HG03025 (cell line): ENCODE measurements at regions not wholly inside any gene's neighbourhood (a gene's known extent, or its start where the extent isn't known, plus 50 kb on each side); places are given as distances from the start of the nearest gene placed in this dataset.

Experiments used
- ATAC-seq: cut with Tn5 transposase; IDR thresholded peaks from one replicate; pipeline ENCODE4 v1.9.1; 2021; ENCODE audit warnings: mild to moderate bottlenecking, moderate library complexity; ENCODE audit not compliant: unreplicated experiment, low FRiP score

DNA sequence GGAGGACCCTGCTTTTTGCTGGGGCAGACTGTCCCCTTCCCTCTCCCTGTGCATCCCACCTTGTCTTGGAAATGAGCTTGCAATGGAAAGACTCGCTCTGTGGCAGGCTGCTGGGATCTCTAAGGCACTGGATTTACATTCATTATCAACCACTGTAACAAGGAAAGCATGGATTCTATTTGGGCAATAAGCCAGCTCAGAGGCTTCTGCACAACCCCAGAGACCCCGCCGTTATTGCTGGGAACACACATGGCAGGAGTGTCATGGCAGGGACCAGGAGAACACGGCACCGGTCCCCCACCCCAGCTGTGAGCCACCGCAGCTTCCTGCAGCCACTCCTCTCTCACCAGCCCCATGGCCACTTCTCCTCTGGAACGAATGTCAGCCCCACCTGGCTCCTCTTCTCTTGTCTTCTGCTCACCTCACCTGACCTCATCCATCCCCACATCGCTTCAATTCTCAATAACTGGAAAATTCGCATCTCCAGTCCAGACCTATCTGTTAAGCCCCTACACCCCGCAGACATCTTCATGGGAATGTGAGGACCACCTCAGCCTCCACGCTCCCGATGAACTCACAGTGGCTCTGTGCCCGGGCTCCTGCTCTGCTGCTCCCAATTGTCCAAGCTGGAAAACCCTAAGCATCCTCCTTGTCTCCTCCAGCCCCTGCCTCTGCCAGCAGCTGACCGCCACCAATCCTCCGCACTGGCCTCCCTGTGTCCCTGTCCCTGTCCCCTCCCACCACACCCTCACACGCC lies 181.5 kb downstream of the USP12 start:
- ATAC-seq = no peak

DNA sequence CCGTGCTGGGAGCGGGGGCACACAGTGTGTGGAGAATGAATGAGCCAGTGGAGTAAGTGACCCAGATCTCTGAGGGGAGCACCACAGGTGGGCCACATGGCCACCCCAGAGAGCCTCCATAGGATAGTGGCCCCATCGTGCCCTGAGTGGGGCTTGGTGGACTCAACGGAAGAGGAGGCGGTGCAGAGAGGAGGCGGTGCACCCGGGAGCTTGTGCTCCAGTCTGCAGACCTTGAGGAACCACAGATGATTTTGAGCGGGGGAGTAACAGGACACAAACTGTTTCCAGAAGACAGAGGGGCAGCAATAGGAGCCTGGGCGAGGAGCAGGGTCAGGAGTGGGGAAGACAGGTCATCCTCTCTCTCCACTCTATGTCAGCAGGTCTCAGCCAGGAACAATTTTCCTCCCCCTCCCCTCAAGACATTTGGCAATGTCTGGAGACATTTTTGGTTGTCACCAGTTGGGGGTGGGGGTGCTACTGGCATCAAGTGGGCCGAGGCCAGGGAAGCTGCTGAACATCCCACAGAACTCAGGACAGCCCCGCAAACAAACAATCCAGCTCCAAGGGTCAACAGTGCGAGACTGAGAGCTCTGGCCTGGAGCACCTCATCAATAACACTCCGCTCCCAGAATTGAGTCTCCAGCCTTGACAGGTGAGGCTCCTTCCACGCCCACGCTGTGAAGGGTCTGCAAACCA lies 182.2 kb downstream of the USP12 start:
- no peak for ATAC-seq

DNA sequence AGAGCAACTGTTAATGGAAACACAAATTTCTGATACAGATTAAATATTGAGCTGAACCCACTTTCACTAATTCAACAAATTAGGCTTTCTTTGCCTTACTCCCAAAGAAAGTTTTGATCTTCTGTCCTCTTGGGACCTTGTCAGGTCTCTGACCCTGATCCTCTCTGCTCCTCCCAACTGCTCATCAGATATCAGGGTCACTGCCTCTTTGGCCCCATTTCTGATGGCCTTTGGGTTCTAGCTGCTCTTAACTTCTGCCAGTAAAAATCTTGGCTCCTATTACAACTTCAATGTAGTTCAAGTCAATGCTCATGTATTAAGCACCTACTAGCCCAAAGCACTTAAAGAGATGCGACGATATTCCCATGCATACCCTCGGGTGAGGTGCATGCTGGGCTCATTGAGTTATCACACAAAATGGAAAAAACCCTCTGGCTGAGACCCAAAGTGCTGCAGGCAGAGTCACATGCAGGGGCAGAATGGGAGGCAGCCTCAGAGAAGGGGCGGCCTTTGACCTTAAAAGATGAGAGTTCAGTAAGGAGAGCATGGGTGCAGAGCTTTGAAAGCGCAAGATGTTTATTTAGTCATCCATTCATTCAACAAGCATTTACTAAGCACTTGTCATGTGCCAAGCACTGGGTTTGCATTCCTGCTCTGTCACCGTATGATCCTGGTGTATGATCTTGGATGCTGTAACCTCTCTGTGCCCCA lies 183.4 kb downstream of the USP12 start:
- no peak for ATAC-seq

DNA sequence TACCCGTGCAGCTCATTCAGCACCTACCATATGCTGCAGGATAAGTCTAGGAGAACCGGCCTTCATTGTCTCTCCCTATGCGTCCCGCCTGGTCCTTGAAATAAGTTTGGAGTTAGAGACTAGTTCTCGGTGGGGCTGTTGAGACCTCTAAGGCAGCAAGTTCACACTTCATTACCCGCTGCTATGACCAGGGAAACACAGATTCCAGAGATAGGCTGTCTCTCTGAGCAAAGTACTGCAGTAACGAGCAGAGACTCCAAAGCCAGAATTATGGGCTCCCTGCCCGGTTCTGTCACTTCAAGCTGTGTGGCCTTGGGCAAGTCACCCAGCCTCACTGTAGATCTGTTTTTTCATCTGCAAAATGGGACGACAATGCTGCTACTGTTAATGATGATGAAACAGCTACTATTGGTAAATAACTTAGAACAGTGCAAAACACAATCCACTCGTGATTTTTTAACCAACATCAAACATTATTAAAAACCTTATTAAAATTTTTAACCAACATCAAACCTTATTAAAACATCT lies 184.1 kb downstream of the USP12 start:
- ATAC-seq = no peak

DNA sequence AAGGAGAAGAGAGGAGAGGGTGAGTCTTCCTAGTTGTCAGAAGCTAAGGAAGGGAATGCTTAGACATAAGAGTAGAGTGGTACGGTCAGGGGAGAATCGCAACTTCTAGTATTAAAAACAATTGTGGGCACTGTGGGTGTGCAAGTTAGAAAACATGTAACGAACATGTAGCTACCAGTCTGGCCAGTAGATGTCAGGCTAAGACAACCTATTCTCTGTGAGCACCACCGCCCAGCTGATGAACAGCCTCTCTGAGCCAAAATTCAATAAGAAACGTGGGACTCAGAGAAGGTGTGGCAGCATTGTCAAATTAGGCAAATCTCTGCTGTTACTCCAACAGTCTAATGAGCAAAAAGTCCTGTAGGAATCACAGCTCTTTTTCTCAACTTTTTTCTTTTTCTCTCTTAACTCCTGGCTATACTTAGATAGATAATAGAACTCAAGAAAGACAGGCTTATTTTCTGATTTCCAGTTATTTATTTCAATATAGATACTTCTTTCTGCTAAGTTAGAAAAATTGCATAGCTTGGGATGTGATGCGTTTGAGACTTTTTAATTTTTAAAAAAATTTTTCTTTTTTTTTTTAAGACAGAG lies 186.2 kb downstream of the USP12 start:
- ATAC-seq = no peak

DNA sequence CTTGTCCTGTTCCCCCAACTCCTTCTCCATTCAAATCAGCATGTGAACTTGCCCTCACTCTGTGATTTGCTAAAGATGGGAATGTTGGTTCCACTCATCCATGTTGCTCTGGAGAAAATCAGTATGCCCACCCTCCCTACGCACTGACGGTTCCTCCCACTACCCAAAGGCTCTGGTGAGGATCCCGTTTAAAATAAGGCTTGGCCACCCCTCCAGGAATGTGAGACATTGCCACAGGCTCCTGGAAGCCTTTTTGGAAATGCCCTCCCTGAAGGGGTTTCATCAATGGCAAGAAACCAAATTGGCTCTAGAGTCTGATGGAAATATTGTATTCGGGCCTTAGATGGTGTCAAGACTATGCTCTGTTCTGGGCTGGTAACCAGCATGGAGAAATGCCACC lies 187.3 kb downstream of the USP12 start:
- no peak for ATAC-seq

DNA sequence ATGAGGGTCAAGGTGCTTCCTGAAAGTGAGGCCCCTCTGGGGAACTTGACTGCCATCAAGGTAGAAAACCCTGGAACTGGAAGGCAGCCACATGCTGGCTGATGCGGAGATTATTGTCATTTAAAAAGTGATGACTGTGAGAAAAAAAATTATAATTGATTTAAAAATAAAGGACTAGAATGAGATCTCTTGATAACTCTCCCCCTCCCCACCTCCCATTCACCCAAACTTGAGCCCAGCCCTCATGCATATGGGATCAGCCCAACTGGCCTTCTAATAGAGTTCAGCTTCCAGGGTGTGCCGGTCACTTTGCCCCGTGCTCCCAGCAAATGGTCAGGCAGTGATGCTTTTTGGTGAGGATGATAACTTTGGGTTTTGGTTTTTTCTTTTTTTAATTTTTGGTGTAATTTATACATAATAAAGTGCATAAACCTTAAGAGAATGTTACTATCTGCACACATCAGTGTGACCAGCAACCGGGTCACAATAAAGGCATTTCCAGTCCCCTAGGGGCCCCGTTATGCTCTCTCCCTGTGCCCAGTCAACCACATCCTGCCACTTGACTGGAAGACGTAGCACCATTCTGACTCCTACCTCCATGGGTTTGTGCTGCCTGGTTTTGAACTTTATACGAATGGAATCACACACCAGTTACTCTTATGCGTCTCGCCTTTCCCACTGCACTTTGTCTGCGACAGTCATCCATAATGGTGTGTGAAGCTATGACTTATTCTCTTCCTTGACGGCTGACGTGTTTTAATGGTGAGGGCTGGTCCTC lies 187.9 kb downstream of the USP12 start:
- ATAC-seq = no peak

DNA sequence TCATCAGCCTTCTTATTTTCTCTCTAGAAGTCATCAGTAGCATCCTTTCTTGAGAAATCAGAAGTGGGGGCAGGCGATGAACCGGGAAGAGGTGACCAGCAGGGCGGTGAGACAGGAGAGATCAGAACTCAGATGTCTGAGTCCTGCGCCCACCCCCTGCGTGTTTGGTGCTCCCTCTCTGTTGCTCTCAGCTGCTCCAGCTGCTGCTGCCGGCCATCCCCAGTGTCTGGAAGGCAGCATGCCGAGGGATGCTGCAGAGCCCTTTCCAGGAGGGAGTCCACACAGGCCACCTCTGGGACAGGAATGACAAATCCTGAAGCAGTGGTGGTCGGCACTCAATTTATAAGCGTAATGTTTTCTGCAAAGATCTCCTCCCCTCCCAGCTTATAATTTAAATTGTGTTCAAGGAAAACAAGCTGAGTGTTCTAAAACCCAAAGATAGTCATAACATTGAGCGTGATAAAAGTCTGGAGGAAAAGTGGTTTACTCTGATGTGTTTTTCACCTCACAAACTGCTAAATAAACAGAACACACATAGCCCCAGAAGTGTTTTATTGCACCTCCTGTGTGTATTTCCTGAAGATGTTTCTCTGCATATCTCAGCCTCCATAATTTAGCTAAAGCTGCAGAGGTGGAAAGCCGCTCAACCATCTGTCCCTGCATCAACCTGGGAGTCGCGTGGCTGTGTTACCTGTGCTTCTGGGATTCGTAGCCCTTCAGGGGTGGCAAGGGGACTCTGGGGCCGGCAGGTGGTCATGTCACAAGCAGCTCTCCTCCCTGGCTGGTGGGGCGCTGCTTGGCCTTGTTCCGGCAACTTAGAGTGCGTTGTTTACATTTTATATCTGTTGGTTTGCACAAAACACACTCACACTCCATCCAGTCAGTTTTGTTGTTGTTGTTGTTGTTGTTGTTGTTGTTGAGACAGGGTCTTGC lies 191.2 kb downstream of the USP12 start:
- no peak for ATAC-seq

DNA sequence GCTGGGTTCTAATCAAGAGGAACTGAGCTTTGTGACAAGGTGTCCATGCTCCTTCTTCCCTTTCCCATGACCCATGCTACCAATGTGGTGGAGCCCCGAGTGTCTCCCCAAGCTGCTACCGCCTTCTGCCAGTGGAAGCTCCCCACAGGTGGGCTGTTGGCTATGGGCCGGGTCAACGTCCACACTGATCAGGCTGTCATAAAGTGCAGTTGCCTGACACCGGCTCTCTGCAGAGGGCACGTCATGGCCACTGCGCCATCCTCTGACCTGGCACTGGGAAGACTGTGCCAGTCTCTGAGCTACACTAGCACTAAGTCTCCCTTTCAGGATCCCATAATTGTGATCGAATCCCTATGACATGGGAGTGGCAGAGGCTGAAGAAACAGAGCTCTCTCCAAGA lies 192.3 kb downstream of the USP12 start:
- ATAC-seq = no peak

DNA sequence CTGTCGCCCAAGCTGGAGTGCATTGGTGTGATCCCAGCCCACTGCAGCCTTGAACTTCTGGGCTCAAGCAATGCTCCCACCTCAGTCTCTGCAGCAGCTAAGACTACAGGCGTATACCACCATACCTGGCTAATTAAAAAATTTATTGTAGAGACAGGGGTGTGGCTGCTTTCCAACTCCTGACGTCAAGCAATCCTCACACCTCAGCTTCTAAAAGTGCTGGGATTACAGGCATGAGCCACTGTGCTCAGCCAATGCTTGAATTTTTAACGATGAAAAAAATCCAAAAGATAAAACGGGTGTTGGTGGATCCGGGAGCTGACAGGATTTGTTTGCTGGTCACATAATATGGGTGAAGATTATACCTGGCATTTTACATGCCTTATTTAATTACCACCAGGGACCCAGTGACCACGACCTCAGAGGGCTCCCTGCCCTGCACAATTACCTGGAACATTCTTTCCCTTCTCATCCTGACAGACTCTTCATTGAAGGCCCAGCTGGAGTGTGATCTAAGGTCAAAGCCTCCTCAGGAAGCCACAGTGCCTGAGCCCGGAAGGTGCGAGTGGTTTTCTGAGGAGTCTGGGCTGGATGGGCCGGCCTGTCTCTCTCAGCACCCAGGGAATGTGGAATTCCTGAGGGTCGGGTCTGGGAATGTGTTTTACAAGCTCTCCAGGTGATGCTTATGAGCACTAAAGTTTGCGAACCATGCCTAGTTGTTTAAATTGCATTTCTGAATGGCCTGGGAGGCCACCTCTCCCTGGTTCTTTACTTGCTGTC lies 193.3 kb downstream of the USP12 start:
- ATAC-seq = no peak

DNA sequence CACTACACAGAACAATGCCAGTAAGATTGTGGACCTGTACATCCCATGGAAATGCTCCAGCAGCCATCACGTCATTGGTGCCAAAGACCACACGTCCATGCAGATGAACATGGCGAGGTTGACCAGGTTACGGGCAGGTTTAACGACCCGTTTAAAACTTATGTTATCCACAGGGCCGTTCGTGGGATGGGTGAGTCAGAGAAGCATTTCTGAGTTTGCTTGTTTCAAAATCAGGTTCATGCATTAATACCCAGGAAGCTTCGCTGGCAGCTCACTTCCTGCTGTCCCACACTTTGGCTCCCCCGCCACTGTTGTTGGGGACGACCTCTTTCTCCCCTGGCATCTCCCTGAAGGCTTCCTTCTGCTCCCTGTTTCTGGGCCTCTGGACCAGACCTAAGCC lies 194.1 kb downstream of the USP12 start:
- ATAC-seq = no peak

DNA sequence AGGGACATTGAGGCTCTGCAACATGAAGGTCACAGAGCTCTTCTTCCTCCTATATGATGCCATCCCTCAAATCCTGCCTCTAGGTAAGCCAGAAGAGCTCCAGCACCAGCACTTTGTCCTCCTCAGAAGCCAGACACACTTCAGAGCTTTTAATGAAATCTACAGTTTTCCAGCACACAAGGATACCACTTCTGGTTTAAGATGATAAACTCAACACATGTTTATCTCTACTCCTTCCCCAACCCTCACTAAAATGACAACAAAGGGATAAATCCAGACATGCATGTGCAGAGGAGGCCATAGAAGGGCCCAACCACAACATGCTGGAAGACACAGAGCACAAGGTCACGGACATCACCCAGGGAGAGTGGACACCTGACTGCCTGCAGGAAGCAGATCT lies 195.3 kb downstream of the USP12 start:
- ATAC-seq = no peak

DNA sequence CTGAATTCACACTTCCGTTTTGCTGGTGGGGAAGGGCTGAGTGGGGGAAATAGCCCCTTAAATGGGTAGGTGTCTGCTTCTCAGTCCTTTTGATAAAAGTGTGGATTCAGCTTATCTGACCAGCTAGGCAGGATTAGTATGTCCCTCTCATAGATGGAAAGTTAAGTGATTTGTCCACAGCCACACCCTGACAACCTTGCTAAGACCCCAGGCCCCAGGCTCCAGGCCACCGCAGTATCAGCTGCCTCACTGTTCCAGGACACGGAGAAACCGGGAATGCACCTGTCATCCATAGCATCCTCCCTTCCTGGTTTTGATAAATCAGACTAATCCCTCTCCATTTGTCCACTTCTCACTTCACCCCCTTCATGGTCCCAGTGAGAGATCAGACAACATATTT lies 197.7 kb downstream of the USP12 start:
- no peak for ATAC-seq

DNA sequence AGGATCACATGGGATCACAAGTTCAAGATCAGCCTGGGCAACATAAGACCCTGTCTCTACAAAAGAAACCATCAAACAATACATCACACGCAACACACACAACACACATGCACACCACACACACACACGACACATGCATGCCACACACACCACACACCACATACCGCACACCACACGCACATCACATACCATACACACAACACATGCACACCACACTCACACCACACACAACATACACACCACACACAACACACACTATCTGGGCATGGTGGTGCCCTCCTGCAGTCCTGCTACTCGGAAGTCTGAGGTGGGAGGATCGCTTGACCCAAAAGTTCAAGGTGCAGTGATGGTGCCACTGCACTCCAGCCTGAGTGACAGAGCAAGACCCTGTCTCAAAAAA lies 198.3 kb downstream of the USP12 start:
- ATAC-seq = no peak

DNA sequence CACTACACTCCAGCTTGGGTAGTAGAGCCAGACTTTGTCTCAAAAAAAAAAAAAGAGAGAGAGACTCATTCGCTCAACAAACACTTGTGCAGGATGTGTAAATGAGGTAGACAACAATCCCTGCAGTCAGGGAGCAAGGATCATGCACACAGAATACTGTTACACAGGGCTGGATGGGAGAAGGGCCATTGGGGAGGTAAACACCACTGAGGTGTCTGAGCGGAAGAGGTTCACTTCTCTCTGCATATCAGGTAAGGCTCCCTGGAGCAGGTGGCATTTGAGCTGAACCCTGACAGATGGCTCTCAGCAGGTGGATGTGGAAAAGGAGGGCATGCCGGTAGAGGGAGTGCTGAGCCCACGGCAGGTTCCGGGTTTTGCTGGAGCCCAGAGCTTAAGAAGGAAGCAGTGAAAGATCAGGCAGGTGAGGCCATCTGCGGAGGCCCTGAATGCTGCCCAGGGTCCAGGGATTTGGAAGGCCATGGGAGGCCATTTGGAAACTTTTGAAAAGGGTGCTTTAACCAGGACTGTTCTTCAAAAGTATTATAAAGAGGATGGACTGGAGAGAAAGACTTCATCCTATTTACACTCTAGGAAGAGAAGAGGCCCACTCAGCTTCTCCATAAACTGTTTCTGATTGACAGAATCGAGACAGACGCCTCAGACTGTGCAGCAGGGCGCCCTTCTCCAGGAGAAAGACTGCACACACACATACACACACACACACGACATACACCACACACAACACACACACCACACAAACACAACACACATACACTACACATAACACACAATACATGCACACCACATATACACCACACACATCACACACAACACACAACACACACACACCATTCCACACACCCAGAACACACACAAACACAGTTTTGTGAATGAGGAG lies 199.4 kb downstream of the USP12 start:
- no peak for ATAC-seq

DNA sequence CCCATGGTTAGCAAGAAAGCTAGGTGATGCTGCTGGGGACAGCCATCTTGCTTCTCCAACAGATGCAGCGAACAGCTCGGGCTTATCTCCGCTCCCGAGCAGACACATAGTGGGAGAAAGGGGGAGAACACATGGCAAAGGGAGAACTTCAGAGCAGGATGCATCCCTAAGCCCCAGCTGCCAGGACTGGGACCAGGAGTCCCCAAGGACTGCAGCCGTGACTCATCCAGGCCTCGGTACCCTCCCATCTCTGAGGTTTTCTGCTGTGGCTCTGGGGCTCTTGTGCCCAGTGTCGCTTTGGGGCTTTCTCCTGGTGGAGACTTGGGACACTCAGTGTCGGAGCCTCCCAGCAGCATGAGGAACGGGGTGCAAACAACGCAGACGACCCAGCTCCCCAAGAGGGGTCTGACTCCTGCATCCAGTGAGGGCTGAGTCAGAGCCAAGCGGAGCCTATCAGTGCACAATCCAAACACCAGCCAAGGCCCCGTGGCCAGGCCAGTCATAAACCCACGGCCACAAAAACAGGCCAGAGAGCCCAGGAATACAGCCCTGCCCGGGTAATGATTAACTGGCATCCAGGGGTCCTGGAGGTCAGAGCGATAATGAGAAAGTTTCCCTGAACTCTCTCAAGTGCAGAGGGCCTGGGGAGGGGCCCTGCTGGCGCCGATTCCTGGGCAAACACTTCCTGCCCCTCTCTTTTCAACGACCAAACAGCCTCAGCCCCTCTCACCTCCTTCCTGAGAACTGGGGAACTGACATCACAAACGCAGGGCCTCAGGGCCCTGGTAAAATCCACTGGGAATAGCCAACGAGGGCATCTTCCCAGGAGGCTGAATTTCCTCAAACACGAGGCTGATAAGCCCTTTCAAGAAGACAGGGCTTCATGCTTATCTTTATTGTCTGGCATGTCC lies 202.9 kb downstream of the USP12 start:
- no peak for ATAC-seq
